ENCODE measurements at regions not wholly inside any gene's neighbourhood (a gene's known extent, or its start where the extent isn't known, plus 50 kb on each side); places are given as distances from the start of the nearest gene placed in this dataset.

- DNase-seq, result no peak
Measured at GRCh38 chr15:85312486-85312885, 67.9 kb upstream of the AKAP13 start.

GRCh38 chr15:85312929-85313331, 67.5 kb upstream of the AKAP13 start:
- DNase-seq, result no peak

- DNase-seq, result no peak
Measured at GRCh38 chr15:85313339-85313738, 67.1 kb upstream of the AKAP13 start.

GRCh38 chr15:85314146-85314545, 66.3 kb upstream of the AKAP13 start:
- DNase-seq, result no peak

- DNase-seq, result no peak
Measured at GRCh38 chr15:85314633-85315032, 65.8 kb upstream of the AKAP13 start.

GRCh38 chr15:85316244-85316934, 64.0 kb upstream of the AKAP13 start:
- DNase-seq, result no peak

GRCh38 chr15:85318048-85318731, 62.2 kb upstream of the AKAP13 start:
- DNase-seq, result no peak

- DNase-seq, result no peak
Measured at GRCh38 chr15:85318732-85319076, 61.7 kb upstream of the AKAP13 start.

GRCh38 chr15:85324202-85324601, 56.2 kb upstream of the AKAP13 start:
- DNase-seq, result no peak

GRCh38 chr15:85325834-85326233, 54.6 kb upstream of the AKAP13 start:
- DNase-seq, result no peak

- no peak for DNase-seq
Measured at GRCh38 chr15:85326291-85326690, 54.1 kb upstream of the AKAP13 start.

- no peak for DNase-seq
Measured at GRCh38 chr15:85327820-85328219, 52.6 kb upstream of the AKAP13 start.

- DNase-seq, result no peak
Measured at GRCh38 chr15:85329561-85330422, 50.6 kb upstream of the AKAP13 start.
